DMS53 treated with DMSO at 0.1 percent for 48 hours (cell line): ENCODE measurements at regions not wholly inside any gene's neighbourhood (a gene's known extent, or its start where the extent isn't known, plus 50 kb on each side); places are given as distances from the start of the nearest gene placed in this dataset.

Experiments used
- DNase-seq: peaks from one replicate; lab custom pipeline; 2025; ENCODE audit not compliant: unreplicated experiment; lab: John Stamatoyannopoulos, UW

DNA sequence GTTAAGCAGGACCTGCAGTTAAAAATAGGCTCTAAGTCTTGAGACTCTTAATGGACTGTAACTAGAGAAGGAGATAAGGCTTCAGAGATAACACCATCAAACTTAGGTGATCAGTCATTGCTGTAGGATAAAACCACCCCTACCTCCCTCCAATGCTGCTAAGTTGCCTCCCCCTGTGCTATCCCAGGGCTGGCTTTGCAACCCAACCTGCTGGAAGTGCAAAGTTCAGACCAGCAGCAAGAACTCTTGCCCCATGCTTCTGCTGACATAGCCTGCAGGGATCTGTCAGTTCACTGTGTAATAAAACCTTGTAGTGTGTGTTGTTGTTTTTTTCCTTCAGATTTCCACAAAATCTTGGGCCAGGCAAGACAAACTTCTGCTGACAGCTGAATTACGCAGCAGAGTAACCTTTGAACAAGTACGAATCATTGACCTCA, 57.4 kb upstream of the EPB41L3 start:
- no peak for DNase-seq

- peak; percentile 59 for DNase-seq
Observed at GRCh38 chr18:5600378-5601071, 56.7 kb upstream of the EPB41L3 start.

GRCh38 chr18:5596585-5596984, 52.8 kb upstream of the EPB41L3 start:
- DNase-seq, result no peak
